H1 (cell line): ENCODE measurements at regions not wholly inside any gene's neighbourhood (a gene's known extent, or its start where the extent isn't known, plus 50 kb on each side); places are given as distances from the start of the nearest gene placed in this dataset.

Source experiments
- BRCA1 ChIP-seq: IDR thresholded peaks from 2 replicates; pipeline ENCODE4 v1.6.1; 2012; ENCODE audit warnings: low read depth, low read length, improper control_type of control experiment
- CREB1 ChIP-seq: IDR thresholded peaks from 2 replicates; pipeline ENCODE4 v1.6.1; 2012; ENCODE audit warnings: inconsistent platforms
- CTCF ChIP-seq, 3 experiments: IDR thresholded peaks; 1 replicate in 2 of 3; 2 replicates in 1 of 3; pipeline versions ENCODE4 v1.5.1 to v1.6.1; 2011; ENCODE audit warnings: low read length in 3 of 3, mild to moderate bottlenecking in 3 of 3, inconsistent platforms in 2 of 3, low read depth in 1 of 3, moderate library complexity in 1 of 3; ENCODE audit not compliant: insufficient read depth in 1 of 3; ENCODE audit errors: control extremely low read depth in 1 of 3
- EP300 ChIP-seq, 2 experiments: IDR thresholded peaks; 1 replicate in 1 of 2; 2 replicates in 1 of 2; pipeline ENCODE4 v1.6.1; 2011 to 2012; ENCODE audit warnings: low read depth in 2 of 2, low read length in 2 of 2, mild to moderate bottlenecking in 2 of 2, borderline replicate concordance in 1 of 2, inconsistent platforms in 1 of 2, moderate library complexity in 1 of 2
- FOSL1 ChIP-seq: IDR thresholded peaks from 2 replicates; pipeline ENCODE4 v1.6.1; 2011; ENCODE audit warnings: mild to moderate bottlenecking, low read depth, low read length, moderate library complexity; ENCODE audit not compliant: insufficient read depth
- HDAC6 ChIP-seq: IDR thresholded peaks from one replicate; pipeline ENCODE4 v1.7.1; 2012; ENCODE audit warnings: low read depth, mild to moderate bottlenecking, inconsistent platforms, low read length, moderate library complexity
- JUN ChIP-seq: IDR thresholded peaks from 2 replicates; pipeline ENCODE4 v1.6.1; 2011; ENCODE audit warnings: low read depth, mild to moderate bottlenecking, improper control_type of control experiment, low read length
- JUND ChIP-seq: IDR thresholded peaks from 2 replicates; pipeline ENCODE4 v1.6.1; 2011; ENCODE audit warnings: mild to moderate bottlenecking, improper control_type of control experiment, low read length
- POLR2A ChIP-seq, 2 experiments: IDR thresholded peaks; 1 replicate in 1 of 2; 2 replicates in 1 of 2; pipeline ENCODE4 v1.6.1; 2011; ENCODE audit warnings: low read depth in 2 of 2, low read length in 2 of 2, mild to moderate bottlenecking in 2 of 2; ENCODE audit errors: control extremely low read depth in 1 of 2
- POLR2AphosphoS5 ChIP-seq: IDR thresholded peaks from 2 replicates; pipeline ENCODE4 v1.6.1; 2011; ENCODE audit warnings: low read depth, low read length
- RFX5 ChIP-seq: IDR thresholded peaks from 2 replicates; pipeline ENCODE4 v1.6.1; 2011; ENCODE audit warnings: low read depth, low read length, improper control_type of control experiment, borderline replicate concordance
- TF ChIP-seq, protein P1 (sequence below): IDR thresholded peaks from 2 replicates; pipeline ENCODE4 v1.6.1; 2011; ENCODE audit warnings: low read depth, mild to moderate bottlenecking, low read length; ENCODE audit not compliant: insufficient read depth

GRCh38 chr9:107973451-107973850 lies 483.9 kb upstream of the KLF4 start:
- no peak for TF ChIP-seq BRCA1
- TF ChIP-seq RFX5: no peak
- TF ChIP-seq, protein P1, sequence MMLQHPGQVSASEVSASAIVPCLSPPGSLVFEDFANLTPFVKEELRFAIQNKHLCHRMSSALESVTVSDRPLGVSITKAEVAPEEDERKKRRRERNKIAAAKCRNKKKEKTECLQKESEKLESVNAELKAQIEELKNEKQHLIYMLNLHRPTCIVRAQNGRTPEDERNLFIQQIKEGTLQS: no peak
- no peak for TF ChIP-seq CTCF (IDR thresholded peaks at IDR 0.05; ENCODE audit: control extremely low read depth in 1 of 3, insufficient read depth in 1 of 3, low read depth in 1 of 3, low read length in 3 of 3)
- TF ChIP-seq POLR2AphosphoS5: no peak
- TF ChIP-seq EP300 (IDR thresholded peaks at IDR 0.05; ENCODE audit: borderline replicate concordance in 1 of 2, low read depth in 2 of 2, low read length in 2 of 2): no peak
- no peak for TF ChIP-seq CREB1
- TF ChIP-seq JUND: no peak
- no peak for TF ChIP-seq POLR2A (IDR thresholded peaks at IDR 0.05; ENCODE audit: control extremely low read depth in 1 of 2, low read depth in 2 of 2, low read length in 2 of 2)
- TF ChIP-seq JUN: no peak
- TF ChIP-seq HDAC6: no peak
- no peak for TF ChIP-seq FOSL1
